Osteoblast (primary cell): ENCODE measurements at regions not wholly inside any gene's neighbourhood (a gene's known extent, or its start where the extent isn't known, plus 50 kb on each side); places are given as distances from the start of the nearest gene placed in this dataset.

ENCODE experiments used
- DNase-seq: peaks from one replicate; pipeline ENCODE4 v3.0.0; 2011; ENCODE audit warnings: low spot score, mixed read lengths; ENCODE audit not compliant: insufficient read length; ENCODE audit errors: missing footprints
- H2AFZ ChIP-seq: 2 replicates; pipeline ENCODE4 v1.6.0; 2011; ENCODE audit warnings: mild to moderate bottlenecking, low read length
- H3K27ac ChIP-seq: 2 replicates; pipeline ENCODE4 v1.5.1; 2011; ENCODE audit warnings: mild to moderate bottlenecking, low read depth, low read length, moderate library complexity
- H3K27me3 ChIP-seq: 2 replicates; pipeline ENCODE4 v1.6.0; 2012; ENCODE audit warnings: mild to moderate bottlenecking, control low read depth, inconsistent platforms, low read length, moderate library complexity; ENCODE audit not compliant: insufficient read depth
- H3K36me3 ChIP-seq: 2 replicates; pipeline ENCODE4 v1.5.1; 2011; ENCODE audit warnings: mild to moderate bottlenecking, low read length, control low read depth, moderate library complexity; ENCODE audit not compliant: insufficient read depth
- H3K4me1 ChIP-seq: 2 replicates; pipeline ENCODE4 v1.5.1; 2011; ENCODE audit warnings: mild to moderate bottlenecking, low read length, control low read depth, moderate library complexity; ENCODE audit not compliant: insufficient read depth
- H3K4me2 ChIP-seq: 2 replicates; pipeline ENCODE4 v1.6.0; 2011; ENCODE audit warnings: mild to moderate bottlenecking, low read length; ENCODE audit not compliant: insufficient read depth
- H3K4me3 ChIP-seq: fragments of 200-600 bp; sonication (generic); 3 replicates; pipeline ENCODE4 v1.5.1; 2012; ENCODE audit warnings: mild to moderate bottlenecking, low read length, inconsistent platforms; ENCODE audit not compliant: insufficient read depth
- H3K79me2 ChIP-seq: 2 replicates; pipeline ENCODE4 v1.6.0; 2012; ENCODE audit warnings: mild to moderate bottlenecking, low read length, control low read depth, inconsistent platforms; ENCODE audit not compliant: insufficient read depth
- H3K9me3 ChIP-seq: 2 replicates; pipeline ENCODE4 v1.5.1; 2011; ENCODE audit warnings: low read depth, low read length, control low read depth
- H4K20me1 ChIP-seq: 2 replicates; pipeline ENCODE4 v1.6.0; 2012; ENCODE audit warnings: mild to moderate bottlenecking, low read length, control low read depth; ENCODE audit not compliant: insufficient read depth
- TF ChIP-seq, protein P1 (sequence below): IDR thresholded peaks from 2 replicates; pipeline ENCODE4 v1.5.1; 2011; ENCODE audit warnings: mild to moderate bottlenecking, low read depth, low read length, moderate library complexity; ENCODE audit errors: extremely low read depth

- TF ChIP-seq, protein P1, sequence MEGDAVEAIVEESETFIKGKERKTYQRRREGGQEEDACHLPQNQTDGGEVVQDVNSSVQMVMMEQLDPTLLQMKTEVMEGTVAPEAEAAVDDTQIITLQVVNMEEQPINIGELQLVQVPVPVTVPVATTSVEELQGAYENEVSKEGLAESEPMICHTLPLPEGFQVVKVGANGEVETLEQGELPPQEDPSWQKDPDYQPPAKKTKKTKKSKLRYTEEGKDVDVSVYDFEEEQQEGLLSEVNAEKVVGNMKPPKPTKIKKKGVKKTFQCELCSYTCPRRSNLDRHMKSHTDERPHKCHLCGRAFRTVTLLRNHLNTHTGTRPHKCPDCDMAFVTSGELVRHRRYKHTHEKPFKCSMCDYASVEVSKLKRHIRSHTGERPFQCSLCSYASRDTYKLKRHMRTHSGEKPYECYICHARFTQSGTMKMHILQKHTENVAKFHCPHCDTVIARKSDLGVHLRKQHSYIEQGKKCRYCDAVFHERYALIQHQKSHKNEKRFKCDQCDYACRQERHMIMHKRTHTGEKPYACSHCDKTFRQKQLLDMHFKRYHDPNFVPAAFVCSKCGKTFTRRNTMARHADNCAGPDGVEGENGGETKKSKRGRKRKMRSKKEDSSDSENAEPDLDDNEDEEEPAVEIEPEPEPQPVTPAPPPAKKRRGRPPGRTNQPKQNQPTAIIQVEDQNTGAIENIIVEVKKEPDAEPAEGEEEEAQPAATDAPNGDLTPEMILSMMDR, result no peak
- Histone ChIP-seq H3K27me3 (no peaks in the 10 kb centered on the region), H3K27ac (no peak overlapping the region), H3K4me1 (no peaks in the 10 kb centered on the region), H3K4me3 (no peak overlapping the region), H3K4me2 (no peak overlapping the region), H4K20me1 (no peaks in the 10 kb centered on the region), H2AFZ (no peak overlapping the region), H3K79me2 (no peaks in the 10 kb centered on the region), H3K36me3 (no peaks in the 10 kb centered on the region), H3K9me3 (no peaks in the 10 kb centered on the region)
- DNase-seq, result no peak
Observed at GRCh38 chr1:30270461-30270860, 452.9 kb downstream of the MATN1 start.

DNA sequence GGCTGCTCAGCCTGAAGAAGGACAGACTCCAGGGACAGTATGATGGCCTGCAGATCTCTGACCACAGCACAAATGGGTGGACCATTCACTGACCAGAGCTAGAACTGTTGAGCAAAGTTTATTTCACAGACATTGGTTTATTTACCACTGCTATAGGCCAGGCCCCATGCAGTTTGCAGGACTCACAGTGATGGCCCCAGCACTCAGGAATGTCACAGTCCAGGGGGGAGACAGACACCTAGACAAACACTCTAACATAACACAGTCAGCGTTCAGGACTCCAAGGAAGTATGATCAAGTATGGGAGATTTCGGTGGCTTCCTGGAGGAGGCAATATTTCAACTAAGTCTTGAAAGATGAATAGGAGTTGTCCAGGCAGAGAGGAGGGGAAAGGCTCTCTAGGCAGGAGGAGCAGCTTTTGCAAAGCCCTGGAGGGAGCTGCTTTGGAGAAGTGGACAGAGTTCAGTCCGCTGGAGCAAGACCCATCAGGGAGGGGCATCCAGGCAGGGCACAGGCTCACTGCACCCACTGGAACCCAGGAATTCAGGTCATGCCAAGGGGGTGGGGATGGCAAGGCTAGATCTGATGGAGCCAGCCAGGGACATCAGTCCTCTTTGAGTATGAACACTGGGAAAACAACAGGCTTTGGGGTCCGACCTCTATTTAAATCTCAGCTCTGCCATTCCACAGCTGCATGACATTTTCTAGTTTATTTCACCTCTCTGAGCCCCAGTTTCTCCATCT is 454.3 kb downstream of the MATN1 start:
- H3K27me3 ChIP-seq, result no peaks in the 10 kb centered on the region
- H3K4me3 ChIP-seq, result no peak overlapping the region
- no peak overlapping the region for H2AFZ ChIP-seq
- no peaks in the 10 kb centered on the region for H3K9me3 ChIP-seq
- H3K79me2 ChIP-seq, result no peaks in the 10 kb centered on the region
- TF ChIP-seq, protein P1, result no peak
- H3K4me2 ChIP-seq, result no peak overlapping the region
- H3K27ac ChIP-seq, result no peak overlapping the region
- no peaks in the 10 kb centered on the region for H3K36me3 ChIP-seq
- H4K20me1 ChIP-seq, result no peaks in the 10 kb centered on the region
- no peaks in the 10 kb centered on the region for H3K4me1 ChIP-seq
- no peak for DNase-seq

GRCh38 chr1:30267856-30268255 is 455.5 kb downstream of the MATN1 start:
- no peak overlapping the region for H3K27ac ChIP-seq
- no peaks in the 10 kb centered on the region for H3K9me3 ChIP-seq
- H3K36me3 ChIP-seq, result no peaks in the 10 kb centered on the region
- no peaks in the 10 kb centered on the region for H3K4me1 ChIP-seq
- no peak overlapping the region for H3K4me2 ChIP-seq
- no peak overlapping the region for H3K4me3 ChIP-seq
- no peaks in the 10 kb centered on the region for H3K27me3 ChIP-seq
- TF ChIP-seq, protein P1, result no peak
- DNase-seq, result no peak
- H3K79me2 ChIP-seq, result no peaks in the 10 kb centered on the region
- H2AFZ ChIP-seq, result no peak overlapping the region
- no peaks in the 10 kb centered on the region for H4K20me1 ChIP-seq

DNA sequence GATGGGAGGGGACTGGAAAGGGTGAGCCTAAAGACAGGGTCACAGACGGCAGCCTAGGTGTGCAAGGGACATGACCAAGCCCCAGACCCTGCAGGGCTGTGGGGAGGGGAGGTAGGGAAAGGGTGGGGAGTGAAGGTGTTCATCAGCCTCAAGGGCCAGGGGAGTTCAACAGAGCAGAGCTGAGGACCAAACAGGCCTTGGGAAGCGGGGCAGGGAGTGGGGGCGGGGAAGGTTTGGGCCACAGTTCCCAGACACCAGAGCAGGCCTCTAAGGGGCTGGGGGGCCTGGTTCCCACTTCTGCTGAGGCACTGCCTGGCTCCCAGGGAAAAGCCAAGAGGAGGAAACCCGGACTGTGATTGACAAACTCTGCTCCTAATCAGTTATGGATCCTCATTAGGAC is 456.3 kb downstream of the MATN1 start:
- no peaks in the 10 kb centered on the region for H3K9me3 ChIP-seq
- no peak overlapping the region for H3K4me3 ChIP-seq
- TF ChIP-seq, protein P1, result no peak
- no peak for DNase-seq
- no peak overlapping the region for H3K27ac ChIP-seq
- no peaks in the 10 kb centered on the region for H4K20me1 ChIP-seq
- H3K36me3 ChIP-seq, result no peaks in the 10 kb centered on the region
- no peaks in the 10 kb centered on the region for H3K27me3 ChIP-seq
- H3K79me2 ChIP-seq, result no peaks in the 10 kb centered on the region
- H3K4me1 ChIP-seq, result no peaks in the 10 kb centered on the region
- no peak overlapping the region for H2AFZ ChIP-seq
- no peak overlapping the region for H3K4me2 ChIP-seq
